Neural cell (in vitro differentiated cells): ENCODE measurements at regions not wholly inside any gene's neighbourhood (a gene's known extent, or its start where the extent isn't known, plus 50 kb on each side); places are given as distances from the start of the nearest gene placed in this dataset.

ENCODE experiments used
- H2AFZ ChIP-seq: fragments of 200-600, 300-800 bp; sonication (generic), shearing (Covaris generic); 2 replicates; pipeline ENCODE4 v1.6.0; 2014; ENCODE audit warnings: low read depth, mild to moderate bottlenecking, antibody characterized with exemption, low read length, moderate library complexity
- H3F3A ChIP-seq: fragments of 200-600 bp; shearing (Covaris generic); 2 replicates; pipeline ENCODE4 v1.6.1; 2016; ENCODE audit warnings: mild to moderate bottlenecking, moderate library complexity, mixed read lengths, antibody characterized with exemption, low read length; ENCODE audit not compliant: insufficient read depth, poor library complexity, severe bottlenecking
- H3K27ac ChIP-seq: fragments of 200-600, 300-800 bp; sonication (generic), shearing (Covaris generic); 2 replicates; pipeline ENCODE4 v1.5.1; 2014; ENCODE audit warnings: mild to moderate bottlenecking, low read length, moderate library complexity
- H3K27me3 ChIP-seq: fragments of 300-800, 200-600 bp; sonication (generic), shearing (Covaris generic); 2 replicates; pipeline ENCODE4 v1.6.0; 2014; ENCODE audit warnings: mild to moderate bottlenecking, low read depth, low read length, moderate library complexity; ENCODE audit not compliant: insufficient read depth
- H3K36me3 ChIP-seq: fragments of 300-800, 200-600 bp; sonication (generic), shearing (Covaris generic); 2 replicates; pipeline ENCODE4 v1.5.1; 2014; ENCODE audit warnings: mild to moderate bottlenecking, antibody characterized with exemption, low read length, moderate library complexity; ENCODE audit not compliant: insufficient read depth
- H3K4me2 ChIP-seq: fragments of 300-800, 200-600 bp; sonication (generic), shearing (Covaris generic); 2 replicates; pipeline ENCODE4 v1.6.0; 2014; ENCODE audit warnings: mild to moderate bottlenecking, low read length
- H3K4me3 ChIP-seq: fragments of 300-800, 200-600 bp; sonication (generic), shearing (Covaris generic); 2 replicates; pipeline ENCODE4 v1.5.1; 2014; ENCODE audit warnings: mild to moderate bottlenecking, low read length, moderate library complexity
- H3K79me2 ChIP-seq: fragments of 200-600 bp; shearing (Covaris generic); replicated peaks from 2 replicates; pipeline ENCODE4 v1.6.0; 2014; ENCODE audit warnings: mild to moderate bottlenecking, low read length, moderate library complexity; ENCODE audit not compliant: insufficient read depth
- H3K9ac ChIP-seq: fragments of 300-800, 200-600 bp; sonication (generic), shearing (Covaris generic); 2 replicates; pipeline ENCODE4 v1.6.1; 2016; ENCODE audit warnings: mild to moderate bottlenecking, low read length, mixed read lengths
- H3K9me2 ChIP-seq: fragments of 200-600 bp; shearing (Covaris generic); 2 replicates; pipeline ENCODE4 v1.6.1; 2016; ENCODE audit warnings: mild to moderate bottlenecking, low read length, mixed read lengths; ENCODE audit not compliant: insufficient read depth
- H3K9me3 ChIP-seq: fragments of 200-600, 300-800 bp; sonication (generic), shearing (Covaris generic); 2 replicates; pipeline ENCODE4 v1.6.1; 2016; ENCODE audit warnings: mild to moderate bottlenecking, mixed run types, low read length, moderate library complexity, mixed read lengths
- H4K20me1 ChIP-seq: fragments of 200-600 bp; shearing (Covaris generic); 2 replicates; pipeline ENCODE4 v1.6.1; 2016; ENCODE audit warnings: mild to moderate bottlenecking, mixed run types; ENCODE audit not compliant: insufficient read depth
- EP300 ChIP-seq: fragments of 450-650 bp; conservative IDR thresholded peaks from 2 replicates; pipeline ENCODE4 v1.6.1; 2014; ENCODE audit warnings: antibody characterized with exemption, mild to moderate bottlenecking, moderate library complexity; ENCODE audit not compliant: poor library complexity, severe bottlenecking
- EZH2 ChIP-seq: fragments of 200-600, 300-800 bp; shearing (Covaris generic), sonication (generic); IDR thresholded peaks from 2 replicates; pipeline ENCODE4 v1.6.1; 2014; ENCODE audit warnings: antibody characterized with exemption, low read length, borderline replicate concordance, mild to moderate bottlenecking; ENCODE audit not compliant: insufficient read depth, poor library complexity, severe bottlenecking
- MXI1 ChIP-seq: fragments of 450-650 bp; conservative IDR thresholded peaks from 2 replicates; pipeline ENCODE4 v1.6.1; 2014; ENCODE audit warnings: antibody characterized with exemption, mild to moderate bottlenecking; ENCODE audit not compliant: poor library complexity, severe bottlenecking
- POLR2AphosphoS5 ChIP-seq: IDR thresholded peaks from 2 replicates; pipeline ENCODE4 v1.6.1; 2012
- RAD21 ChIP-seq: fragments of 450-650 bp; conservative IDR thresholded peaks from 2 replicates; pipeline ENCODE4 v1.6.1; 2014; ENCODE audit warnings: antibody characterized with exemption, mild to moderate bottlenecking, moderate library complexity
- SMC3 ChIP-seq: fragments of 450-650 bp; conservative IDR thresholded peaks from 2 replicates; pipeline ENCODE4 v1.6.1; 2014; ENCODE audit warnings: antibody characterized with exemption, mild to moderate bottlenecking, moderate library complexity; ENCODE audit not compliant: poor library complexity
- TAF1 ChIP-seq: IDR thresholded peaks from 2 replicates; pipeline ENCODE4 v1.6.1; 2012; ENCODE audit warnings: low read depth
- TF ChIP-seq, protein P1 (sequence below): IDR thresholded peaks from 2 replicates; pipeline ENCODE4 v1.6.1; 2012; ENCODE audit warnings: borderline replicate concordance
- TF ChIP-seq, protein P2 (sequence below): fragments of 450-650 bp; IDR thresholded peaks from 2 replicates; pipeline ENCODE4 v1.5.1; 2014; ENCODE audit warnings: antibody characterized with exemption, mild to moderate bottlenecking, moderate library complexity; ENCODE audit not compliant: poor library complexity, severe bottlenecking

DNA sequence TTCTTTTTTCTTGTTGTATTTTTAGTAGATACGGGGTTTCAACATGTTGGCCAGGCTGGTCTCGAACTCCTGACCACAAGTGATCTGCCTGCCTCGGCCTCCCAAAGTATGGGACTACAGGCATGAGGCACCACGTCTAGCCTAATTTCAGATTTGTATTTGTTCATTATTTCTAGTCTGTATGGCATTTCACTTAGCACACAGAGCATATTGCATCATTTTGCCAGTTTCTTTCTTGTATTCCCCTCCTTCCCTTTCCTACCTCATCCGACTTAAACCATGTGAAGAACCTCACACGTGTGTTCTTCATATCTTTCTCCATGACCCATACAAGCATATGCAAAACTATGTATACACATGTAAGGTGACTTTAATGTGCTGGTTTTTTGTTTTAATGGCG is 470.0 kb downstream of the CBLN4 start:
- Histone ChIP-seq H3F3A (no peaks in the 10 kb centered on the region), H3K9ac (no peak overlapping the region), H3K4me2 (no peak overlapping the region), H2AFZ (no peak overlapping the region), H3K4me3 (no peak overlapping the region), H3K27ac (no peak overlapping the region), H3K9me3 (no peaks in the 10 kb centered on the region), H3K36me3 (no peaks in the 10 kb centered on the region), H3K9me2 (no peaks in the 10 kb centered on the region), H3K79me2 (no peaks in the 10 kb centered on the region), H3K27me3 (no peaks in the 10 kb centered on the region), H4K20me1 (no peaks in the 10 kb centered on the region)
- no peak for TF ChIP-seq RAD21
- TF ChIP-seq MXI1, result no peak
- no peak for TF ChIP-seq SMC3
- TF ChIP-seq, protein P1, sequence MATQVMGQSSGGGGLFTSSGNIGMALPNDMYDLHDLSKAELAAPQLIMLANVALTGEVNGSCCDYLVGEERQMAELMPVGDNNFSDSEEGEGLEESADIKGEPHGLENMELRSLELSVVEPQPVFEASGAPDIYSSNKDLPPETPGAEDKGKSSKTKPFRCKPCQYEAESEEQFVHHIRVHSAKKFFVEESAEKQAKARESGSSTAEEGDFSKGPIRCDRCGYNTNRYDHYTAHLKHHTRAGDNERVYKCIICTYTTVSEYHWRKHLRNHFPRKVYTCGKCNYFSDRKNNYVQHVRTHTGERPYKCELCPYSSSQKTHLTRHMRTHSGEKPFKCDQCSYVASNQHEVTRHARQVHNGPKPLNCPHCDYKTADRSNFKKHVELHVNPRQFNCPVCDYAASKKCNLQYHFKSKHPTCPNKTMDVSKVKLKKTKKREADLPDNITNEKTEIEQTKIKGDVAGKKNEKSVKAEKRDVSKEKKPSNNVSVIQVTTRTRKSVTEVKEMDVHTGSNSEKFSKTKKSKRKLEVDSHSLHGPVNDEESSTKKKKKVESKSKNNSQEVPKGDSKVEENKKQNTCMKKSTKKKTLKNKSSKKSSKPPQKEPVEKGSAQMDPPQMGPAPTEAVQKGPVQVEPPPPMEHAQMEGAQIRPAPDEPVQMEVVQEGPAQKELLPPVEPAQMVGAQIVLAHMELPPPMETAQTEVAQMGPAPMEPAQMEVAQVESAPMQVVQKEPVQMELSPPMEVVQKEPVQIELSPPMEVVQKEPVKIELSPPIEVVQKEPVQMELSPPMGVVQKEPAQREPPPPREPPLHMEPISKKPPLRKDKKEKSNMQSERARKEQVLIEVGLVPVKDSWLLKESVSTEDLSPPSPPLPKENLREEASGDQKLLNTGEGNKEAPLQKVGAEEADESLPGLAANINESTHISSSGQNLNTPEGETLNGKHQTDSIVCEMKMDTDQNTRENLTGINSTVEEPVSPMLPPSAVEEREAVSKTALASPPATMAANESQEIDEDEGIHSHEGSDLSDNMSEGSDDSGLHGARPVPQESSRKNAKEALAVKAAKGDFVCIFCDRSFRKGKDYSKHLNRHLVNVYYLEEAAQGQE, result no peak

DNA sequence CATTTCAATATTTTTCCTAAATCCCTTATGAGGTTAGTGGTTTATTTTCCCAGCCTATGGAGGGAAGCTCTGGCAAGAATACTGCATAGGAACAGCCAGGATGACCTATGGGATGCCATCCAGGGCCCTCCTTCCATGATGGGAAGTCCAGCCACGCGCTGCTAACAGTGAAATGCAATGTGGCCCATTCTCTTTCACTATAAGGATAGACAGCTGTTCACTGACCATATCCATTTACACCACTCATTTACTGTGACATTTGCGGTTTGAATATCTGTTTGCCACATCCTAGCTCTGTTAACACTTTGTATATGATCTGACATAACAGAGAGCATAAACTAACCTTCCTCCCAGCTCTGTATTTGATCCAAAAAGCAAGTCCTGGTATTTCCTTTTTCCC is 471.7 kb downstream of the CBLN4 start:
- Histone ChIP-seq H3K27ac (no peak overlapping the region), H2AFZ (no peak overlapping the region), H3K27me3 (no peaks in the 10 kb centered on the region), H4K20me1 (no peaks in the 10 kb centered on the region), H3K36me3 (no peaks in the 10 kb centered on the region), H3K9me2 (no peaks in the 10 kb centered on the region), H3K79me2 (no peaks in the 10 kb centered on the region), H3K4me2 (no peak overlapping the region), H3K9me3 (no peaks in the 10 kb centered on the region), H3K9ac (no peak overlapping the region), H3K4me3 (no peak overlapping the region), H3F3A (no peaks in the 10 kb centered on the region)
- TF ChIP-seq, protein P2, sequence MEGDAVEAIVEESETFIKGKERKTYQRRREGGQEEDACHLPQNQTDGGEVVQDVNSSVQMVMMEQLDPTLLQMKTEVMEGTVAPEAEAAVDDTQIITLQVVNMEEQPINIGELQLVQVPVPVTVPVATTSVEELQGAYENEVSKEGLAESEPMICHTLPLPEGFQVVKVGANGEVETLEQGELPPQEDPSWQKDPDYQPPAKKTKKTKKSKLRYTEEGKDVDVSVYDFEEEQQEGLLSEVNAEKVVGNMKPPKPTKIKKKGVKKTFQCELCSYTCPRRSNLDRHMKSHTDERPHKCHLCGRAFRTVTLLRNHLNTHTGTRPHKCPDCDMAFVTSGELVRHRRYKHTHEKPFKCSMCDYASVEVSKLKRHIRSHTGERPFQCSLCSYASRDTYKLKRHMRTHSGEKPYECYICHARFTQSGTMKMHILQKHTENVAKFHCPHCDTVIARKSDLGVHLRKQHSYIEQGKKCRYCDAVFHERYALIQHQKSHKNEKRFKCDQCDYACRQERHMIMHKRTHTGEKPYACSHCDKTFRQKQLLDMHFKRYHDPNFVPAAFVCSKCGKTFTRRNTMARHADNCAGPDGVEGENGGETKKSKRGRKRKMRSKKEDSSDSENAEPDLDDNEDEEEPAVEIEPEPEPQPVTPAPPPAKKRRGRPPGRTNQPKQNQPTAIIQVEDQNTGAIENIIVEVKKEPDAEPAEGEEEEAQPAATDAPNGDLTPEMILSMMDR, result no peak
- TF ChIP-seq MXI1 (no peak), POLR2AphosphoS5 (no peak), EP300 (no peak), SMC3 (no peak), RAD21 (no peak), TAF1 (no peak), EZH2 (no peak)
- TF ChIP-seq, protein P1, result no peak
